ENCODE measurements at regions not wholly inside any gene's neighbourhood (a gene's known extent, or its start where the extent isn't known, plus 50 kb on each side); places are given as distances from the start of the nearest gene placed in this dataset.

DNA sequence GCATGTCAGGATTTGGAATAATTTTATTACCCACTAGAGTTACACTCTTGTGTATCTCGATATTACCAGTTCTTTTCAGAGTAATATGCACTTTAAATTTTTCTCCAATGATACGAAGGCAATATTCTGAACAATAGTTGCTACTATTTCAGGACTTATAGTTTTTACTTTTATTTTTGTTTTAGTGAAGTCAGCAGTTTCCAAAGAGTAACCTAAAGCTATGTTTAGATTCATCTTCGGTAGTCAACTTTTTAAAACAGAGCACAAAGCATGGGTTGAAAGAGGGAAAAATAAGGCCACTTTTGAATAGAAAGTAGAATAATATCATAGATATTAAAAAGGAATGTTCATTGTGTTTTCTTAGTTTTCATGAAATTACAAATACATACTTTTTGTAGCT lies 532.7 kb downstream of the CPS1 start:
- ATAC-seq, result no peak
- Mint-ChIP-seq H3K9me3 (ENCODE audit: insufficient read depth) (no peaks in the 10 kb centered on the region), H3K4me1 (ENCODE audit: low read depth) (no peaks in the 10 kb centered on the region)

DNA sequence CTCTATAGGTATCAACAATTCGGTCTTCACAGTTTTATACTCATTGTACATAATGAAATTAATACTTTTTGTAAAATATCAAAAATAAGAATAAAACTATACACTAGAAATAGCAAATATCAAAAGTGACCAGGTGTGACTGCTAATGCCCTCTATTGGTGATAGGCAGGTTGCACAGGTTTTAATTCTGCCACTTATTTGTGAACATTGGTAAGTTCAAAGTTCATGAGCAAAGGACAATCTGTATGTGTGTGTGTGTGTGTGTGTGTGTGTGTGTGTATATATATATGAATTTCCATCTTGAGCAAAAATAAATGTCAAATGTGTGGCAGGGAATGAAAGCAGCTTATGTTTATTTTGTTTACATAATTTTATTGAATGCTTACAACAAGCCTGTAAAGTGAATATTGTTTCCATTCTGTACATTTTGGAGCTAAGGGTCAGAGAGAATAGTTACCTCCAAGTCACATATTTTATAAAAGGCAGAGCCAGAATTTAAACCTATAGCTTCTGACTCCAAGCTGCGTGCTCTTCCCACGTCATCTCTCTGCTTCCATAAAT lies 537.4 kb downstream of the CPS1 start:
- H3K36me3 Mint-ChIP-seq (ENCODE audit: low read depth), result no peaks in the 10 kb centered on the region
- H3K4me1 Mint-ChIP-seq (ENCODE audit: low read depth), result no peaks in the 10 kb centered on the region
- H3K27me3 Mint-ChIP-seq (ENCODE audit: low read depth), result no peaks in the 10 kb centered on the region
- POLR2A ChIA-PET, result no interaction called here
- H3K27ac Mint-ChIP-seq, result no peak overlapping the region
- ATAC-seq (no peak), DNase-seq (no peak)
- CTCF ChIA-PET, result interaction anchor here (0.6 to 0.8 kb wide), 2 partner anchors 8 to 1328 kb away, joined by 3 read pairs; no protein-coding TSS in a partner anchor
- no peak overlapping the region for H3K4me3 Mint-ChIP-seq
- H3K9me3 Mint-ChIP-seq (ENCODE audit: insufficient read depth), result no peaks in the 10 kb centered on the region

More for the DNA sequence above, 532.7 kb downstream of the CPS1 start:
- no peak for DNase-seq
- Mint-ChIP-seq H3K27me3 (ENCODE audit: low read depth) (no peaks in the 10 kb centered on the region), H3K4me3 (no peak overlapping the region), H3K27ac (no peak overlapping the region), H3K36me3 (ENCODE audit: low read depth) (no peaks in the 10 kb centered on the region)
- ChIA-PET POLR2A (no interaction called here), CTCF (interaction anchor here (1.8 kb wide), 1 partner anchor 68 kb away, joined by 4 read pairs; no protein-coding TSS in a partner anchor)

DNA sequence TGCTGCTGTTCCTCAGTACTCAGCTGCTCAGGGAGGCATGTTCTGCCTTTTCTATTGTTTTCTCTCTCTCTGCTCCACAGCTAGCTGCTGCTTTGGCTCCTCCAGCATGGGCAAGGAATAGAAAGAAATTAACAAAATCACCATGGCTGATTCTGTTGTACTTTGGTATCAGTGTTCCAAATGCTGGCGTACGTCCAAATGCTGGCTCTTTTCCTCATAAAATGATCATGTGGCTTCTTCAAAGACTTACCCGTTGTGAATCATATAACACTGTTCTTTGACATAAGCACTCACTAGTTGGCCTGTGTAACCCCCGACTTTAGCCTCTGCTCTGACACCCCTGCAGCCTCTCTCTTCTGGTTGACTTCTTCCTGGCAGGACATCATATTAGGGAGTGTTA lies 547.6 kb downstream of the CPS1 start:
- ChIA-PET CTCF (no interaction called here), POLR2A (no interaction called here)
- H3K9me3 Mint-ChIP-seq (ENCODE audit: insufficient read depth), result no peaks in the 10 kb centered on the region
- DNase-seq, result no peak
- H3K4me1 Mint-ChIP-seq (ENCODE audit: low read depth), result no peaks in the 10 kb centered on the region
- H3K4me3 Mint-ChIP-seq, result no peak overlapping the region
- ATAC-seq, result no peak
- H3K36me3 Mint-ChIP-seq (ENCODE audit: low read depth), result no peaks in the 10 kb centered on the region
- H3K27ac Mint-ChIP-seq, result no peak overlapping the region
- H3K27me3 Mint-ChIP-seq (ENCODE audit: low read depth), result no peaks in the 10 kb centered on the region

DNA sequence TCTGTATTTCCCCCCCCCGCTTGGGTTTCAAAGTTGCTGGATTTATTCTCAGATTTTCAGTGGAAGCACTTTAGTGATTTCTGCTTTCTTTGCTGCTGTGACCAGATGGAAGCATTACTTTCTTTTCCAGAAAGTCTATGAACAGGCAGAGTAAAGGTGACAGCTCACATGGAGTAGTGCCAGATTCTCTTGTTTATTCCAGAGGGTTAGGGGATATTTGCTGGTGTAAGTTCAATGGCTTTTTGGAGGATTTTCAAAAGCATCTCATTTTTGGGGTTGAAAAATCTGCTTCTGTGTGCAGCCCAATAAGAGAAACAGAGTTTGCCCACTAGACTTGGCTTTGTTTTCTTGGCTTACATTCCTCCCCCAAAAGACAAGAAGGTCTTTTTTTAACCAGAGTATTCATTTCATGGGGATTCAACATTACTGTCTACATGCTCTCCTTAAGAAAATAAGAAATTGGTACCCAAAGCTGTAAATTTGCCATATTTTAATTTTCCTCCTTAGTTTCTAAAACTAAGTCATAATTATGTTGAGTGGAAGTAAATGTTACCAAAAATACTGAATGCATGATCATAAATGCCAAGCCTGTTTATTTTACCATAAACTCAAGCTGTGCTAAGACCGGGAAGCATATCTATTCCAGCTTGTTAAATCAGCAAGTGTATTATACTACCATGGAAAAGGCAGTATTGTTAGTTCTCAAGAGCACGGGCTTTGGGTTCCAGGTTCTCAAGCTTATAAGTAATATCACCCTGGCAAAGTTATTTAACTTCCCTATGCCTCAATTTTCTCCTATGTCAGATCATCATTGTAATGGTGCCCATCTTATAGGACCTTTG lies 557.2 kb downstream of the CPS1 start:
- DNase-seq, result no peak
- no peak for ATAC-seq
- no peaks in the 10 kb centered on the region for H3K27me3 Mint-ChIP-seq (ENCODE audit: low read depth)
- ChIA-PET CTCF (no interaction called here), POLR2A (no interaction called here)
- no peaks in the 10 kb centered on the region for H3K4me1 Mint-ChIP-seq (ENCODE audit: low read depth)
- no peak overlapping the region for H3K4me3 Mint-ChIP-seq
- H3K27ac Mint-ChIP-seq, result no peak overlapping the region
- no peaks in the 10 kb centered on the region for H3K36me3 Mint-ChIP-seq (ENCODE audit: low read depth)
- H3K9me3 Mint-ChIP-seq (ENCODE audit: insufficient read depth), result no peaks in the 10 kb centered on the region

DNA sequence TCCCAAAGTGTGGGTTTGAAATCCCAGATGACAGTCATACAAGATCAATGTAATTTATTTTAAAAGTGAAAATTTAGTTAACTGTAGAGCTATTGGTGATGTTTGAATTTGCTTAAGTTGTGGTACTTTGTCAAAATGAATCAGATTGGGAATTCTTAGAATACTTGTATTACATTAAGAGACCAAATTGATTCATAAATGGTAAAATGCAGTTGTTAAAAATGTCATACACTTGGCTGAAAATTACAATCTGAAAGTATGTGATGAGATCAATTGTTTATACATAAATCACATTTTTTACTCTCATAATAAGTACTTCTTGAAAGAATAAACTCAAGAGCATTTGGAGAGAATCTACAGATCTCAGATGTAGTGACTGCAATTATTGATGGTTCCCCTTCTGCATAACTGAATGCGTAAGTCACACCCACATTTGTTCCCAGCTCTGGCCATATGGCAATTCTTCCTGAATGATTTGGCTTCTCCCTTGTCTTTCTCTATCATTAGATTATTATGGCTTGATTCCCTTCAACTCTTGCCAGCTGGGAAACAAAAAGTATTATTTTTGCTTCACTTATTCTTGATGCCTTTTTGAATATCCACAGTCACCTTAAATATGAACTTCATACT lies 558.5 kb downstream of the CPS1 start:
- DNase-seq (no peak), ATAC-seq (no peak)
- CTCF ChIA-PET, result no interaction called here
- Mint-ChIP-seq H3K9me3 (ENCODE audit: insufficient read depth) (no peaks in the 10 kb centered on the region), H3K27ac (no peak overlapping the region), H3K4me3 (no peak overlapping the region), H3K36me3 (ENCODE audit: low read depth) (no peaks in the 10 kb centered on the region), H3K27me3 (ENCODE audit: low read depth) (no peaks in the 10 kb centered on the region), H3K4me1 (ENCODE audit: low read depth) (no peaks in the 10 kb centered on the region)
- POLR2A ChIA-PET, result no interaction called here

DNA sequence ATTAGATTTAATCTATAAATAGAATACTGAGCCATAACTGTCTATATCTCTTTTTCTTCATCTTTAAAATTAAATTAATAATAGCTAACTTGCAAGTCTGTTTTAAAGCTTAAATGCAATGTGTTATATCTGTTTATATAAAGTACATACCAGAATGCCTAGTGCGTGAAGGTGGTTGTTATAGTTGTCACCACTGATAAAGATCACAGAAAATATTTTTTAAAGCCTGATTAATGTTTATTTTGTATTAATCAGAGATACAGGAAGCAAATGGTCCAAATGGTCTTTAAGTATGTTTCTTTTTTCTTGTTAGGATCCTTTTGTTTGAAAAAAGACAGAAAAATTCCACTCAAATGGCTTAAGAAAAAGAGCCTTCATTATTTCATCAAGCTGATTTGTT lies 560.6 kb downstream of the CPS1 start:
- H3K9me3 Mint-ChIP-seq (ENCODE audit: insufficient read depth), result no peaks in the 10 kb centered on the region
- ATAC-seq (no peak), DNase-seq (no peak)
- no peaks in the 10 kb centered on the region for H3K36me3 Mint-ChIP-seq (ENCODE audit: low read depth)
- ChIA-PET POLR2A (no interaction called here), CTCF (no interaction called here)
- no peak overlapping the region for H3K4me3 Mint-ChIP-seq
- no peaks in the 10 kb centered on the region for H3K4me1 Mint-ChIP-seq (ENCODE audit: low read depth)
- H3K27me3 Mint-ChIP-seq (ENCODE audit: low read depth), result no peaks in the 10 kb centered on the region
- no peak overlapping the region for H3K27ac Mint-ChIP-seq

DNA sequence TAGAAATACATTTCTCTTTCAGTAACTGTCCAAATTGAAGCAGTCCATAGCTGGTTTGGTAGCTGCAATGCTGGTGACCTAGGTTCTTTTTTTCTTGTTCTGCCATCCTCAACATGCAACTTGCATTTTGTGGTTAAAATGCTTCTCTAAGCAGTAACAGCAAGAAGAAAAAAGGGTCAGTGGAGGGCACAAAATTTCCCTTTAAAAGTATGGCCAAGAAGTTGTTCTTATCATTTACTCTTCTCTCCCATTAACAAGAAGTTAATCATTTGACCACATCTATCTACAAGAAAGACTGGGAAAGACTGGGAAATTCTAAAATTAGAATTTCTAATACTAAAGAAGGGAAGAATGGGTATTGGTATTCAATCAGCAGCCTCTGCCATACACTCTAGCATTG lies 569.9 kb downstream of the CPS1 start:
- no peak overlapping the region for H3K4me3 Mint-ChIP-seq
- no peak for DNase-seq
- no peaks in the 10 kb centered on the region for H3K36me3 Mint-ChIP-seq (ENCODE audit: low read depth)
- H3K9me3 Mint-ChIP-seq (ENCODE audit: insufficient read depth), result no peaks in the 10 kb centered on the region
- ChIA-PET CTCF (no interaction called here), POLR2A (no interaction called here)
- no peaks in the 10 kb centered on the region for H3K27me3 Mint-ChIP-seq (ENCODE audit: low read depth)
- H3K27ac Mint-ChIP-seq, result no peak overlapping the region
- no peak for ATAC-seq
- H3K4me1 Mint-ChIP-seq (ENCODE audit: low read depth), result no peaks in the 10 kb centered on the region

DNA sequence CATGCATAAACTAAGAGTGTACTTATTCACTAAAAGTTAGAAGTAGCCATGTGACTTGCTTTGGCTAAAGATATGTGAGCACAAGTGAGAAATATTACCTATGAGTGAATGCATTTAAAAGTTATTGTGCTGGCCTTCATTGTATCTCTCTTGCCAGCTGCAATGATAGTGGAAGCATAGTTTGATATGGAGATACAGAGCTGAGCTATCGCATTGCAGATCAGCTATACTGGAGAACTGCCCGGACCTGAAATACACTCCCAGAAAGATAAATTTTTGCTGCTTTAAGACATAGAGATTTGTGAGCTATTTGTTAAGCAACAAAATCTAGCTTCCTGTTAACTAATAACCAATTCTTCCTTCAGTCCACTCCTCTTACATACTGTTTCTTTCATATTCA lies 571.1 kb downstream of the CPS1 start:
- POLR2A ChIA-PET, result no interaction called here
- CTCF ChIA-PET, result no interaction called here
- H3K9me3 Mint-ChIP-seq (ENCODE audit: insufficient read depth), result no peaks in the 10 kb centered on the region
- no peaks in the 10 kb centered on the region for H3K36me3 Mint-ChIP-seq (ENCODE audit: low read depth)
- ATAC-seq (no peak), DNase-seq (no peak)
- no peak overlapping the region for H3K27ac Mint-ChIP-seq
- no peaks in the 10 kb centered on the region for H3K27me3 Mint-ChIP-seq (ENCODE audit: low read depth)
- no peak overlapping the region for H3K4me3 Mint-ChIP-seq
- H3K4me1 Mint-ChIP-seq (ENCODE audit: low read depth), result no peaks in the 10 kb centered on the region

DNA sequence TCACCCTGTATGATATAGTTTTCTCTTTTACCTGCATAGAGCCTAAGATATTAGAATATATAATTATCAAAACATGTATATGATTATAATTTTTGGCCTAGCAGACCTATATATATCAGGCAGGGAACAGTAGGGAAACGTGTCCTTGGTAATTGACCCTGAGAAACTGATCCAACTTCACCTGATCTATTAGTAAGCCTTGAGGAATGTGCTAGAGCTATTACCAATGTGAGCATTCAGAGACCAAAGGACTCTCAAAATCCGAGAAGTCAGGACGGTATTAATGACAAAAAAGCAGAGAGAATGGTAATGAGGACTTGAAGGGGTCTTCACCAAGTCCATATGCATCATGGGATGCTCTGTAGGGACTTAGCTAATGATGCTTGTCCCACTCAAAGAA lies 571.9 kb downstream of the CPS1 start:
- ChIA-PET CTCF (no interaction called here), POLR2A (no interaction called here)
- Mint-ChIP-seq H3K4me3 (no peak overlapping the region), H3K27me3 (ENCODE audit: low read depth) (no peaks in the 10 kb centered on the region), H3K9me3 (ENCODE audit: insufficient read depth) (no peaks in the 10 kb centered on the region), H3K36me3 (ENCODE audit: low read depth) (no peaks in the 10 kb centered on the region), H3K4me1 (ENCODE audit: low read depth) (no peaks in the 10 kb centered on the region), H3K27ac (no peak overlapping the region)
- no peak for ATAC-seq
- DNase-seq, result no peak

DNA sequence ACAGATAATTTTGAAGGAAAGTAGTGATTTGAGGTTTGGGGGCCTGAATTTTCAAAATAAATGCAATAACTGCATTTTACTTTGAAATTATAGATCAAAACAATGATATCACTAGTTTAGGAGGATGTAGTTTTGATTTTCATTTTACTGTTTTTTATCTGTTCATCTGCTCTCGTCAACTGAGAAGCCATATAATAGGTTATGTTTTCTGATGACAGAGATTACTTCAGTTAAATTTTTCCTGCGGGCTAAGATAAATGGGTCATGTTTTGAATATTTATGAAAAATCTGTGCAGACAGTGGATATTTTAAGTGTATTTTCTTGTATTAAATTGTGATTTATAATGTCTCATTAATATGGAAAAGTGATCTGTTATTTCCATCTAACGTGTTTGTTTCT lies 573.4 kb downstream of the CPS1 start:
- H3K36me3 Mint-ChIP-seq (ENCODE audit: low read depth), result no peaks in the 10 kb centered on the region
- POLR2A ChIA-PET, result no interaction called here
- H3K4me1 Mint-ChIP-seq (ENCODE audit: low read depth), result no peaks in the 10 kb centered on the region
- H3K9me3 Mint-ChIP-seq (ENCODE audit: insufficient read depth), result no peaks in the 10 kb centered on the region
- H3K27me3 Mint-ChIP-seq (ENCODE audit: low read depth), result no peaks in the 10 kb centered on the region
- CTCF ChIA-PET, result no interaction called here
- ATAC-seq, result no peak
- no peak overlapping the region for H3K27ac Mint-ChIP-seq
- no peak for DNase-seq
- H3K4me3 Mint-ChIP-seq, result no peak overlapping the region

DNA sequence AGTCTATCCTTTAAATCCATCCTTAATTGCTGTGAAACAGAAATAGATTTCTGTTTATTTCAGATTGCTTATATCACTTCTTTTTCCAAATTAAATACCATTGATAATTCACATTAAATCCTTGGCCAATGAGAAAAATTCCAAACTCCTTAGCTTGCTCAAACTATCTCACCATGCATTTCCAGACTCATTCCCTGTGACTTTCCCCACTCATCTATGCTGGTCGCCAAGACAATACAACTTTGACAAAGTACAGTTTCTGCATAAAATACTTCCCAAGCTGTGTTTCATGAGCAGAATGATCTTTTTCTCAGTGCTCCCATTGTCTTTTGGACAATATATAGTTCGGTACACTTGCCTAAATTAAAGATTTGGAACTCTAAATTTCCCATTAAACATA lies 575.6 kb downstream of the CPS1 start:
- H3K4me1 Mint-ChIP-seq (ENCODE audit: low read depth), result no peaks in the 10 kb centered on the region
- H3K36me3 Mint-ChIP-seq (ENCODE audit: low read depth), result no peaks in the 10 kb centered on the region
- H3K4me3 Mint-ChIP-seq, result no peak overlapping the region
- no peaks in the 10 kb centered on the region for H3K27me3 Mint-ChIP-seq (ENCODE audit: low read depth)
- ATAC-seq, result no peak
- ChIA-PET POLR2A (no interaction called here), CTCF (no interaction called here)
- H3K27ac Mint-ChIP-seq, result no peak overlapping the region
- DNase-seq, result no peak
- no peaks in the 10 kb centered on the region for H3K9me3 Mint-ChIP-seq (ENCODE audit: insufficient read depth)

DNA sequence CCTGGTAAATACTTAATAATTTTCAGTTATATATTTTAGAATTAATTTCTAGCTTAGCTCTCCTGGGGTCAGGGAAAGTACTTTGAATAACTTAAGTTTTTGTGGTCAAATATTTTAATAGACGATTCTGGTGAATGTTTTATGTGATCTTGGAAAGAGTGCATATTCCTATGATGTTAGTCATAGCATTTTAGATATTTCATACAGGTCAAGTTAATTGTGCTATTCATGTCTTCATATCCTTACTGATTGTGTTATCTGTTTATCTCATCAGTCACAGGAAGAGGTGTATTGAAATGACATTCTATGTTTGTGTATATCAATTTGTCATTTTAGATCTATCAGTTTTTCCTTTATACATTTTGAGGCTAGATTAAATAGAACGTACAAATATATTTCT lies 576.2 kb downstream of the CPS1 start:
- POLR2A ChIA-PET, result no interaction called here
- H3K4me1 Mint-ChIP-seq (ENCODE audit: low read depth), result no peaks in the 10 kb centered on the region
- H3K27ac Mint-ChIP-seq, result no peak overlapping the region
- H3K4me3 Mint-ChIP-seq, result no peak overlapping the region
- ATAC-seq (no peak), DNase-seq (no peak)
- H3K36me3 Mint-ChIP-seq (ENCODE audit: low read depth), result no peaks in the 10 kb centered on the region
- no peaks in the 10 kb centered on the region for H3K9me3 Mint-ChIP-seq (ENCODE audit: insufficient read depth)
- no peaks in the 10 kb centered on the region for H3K27me3 Mint-ChIP-seq (ENCODE audit: low read depth)
- CTCF ChIA-PET, result no interaction called here
